Gastroesophageal sphincter (tissue), 4 donors: ENCODE measurements at regions not wholly inside any gene's neighbourhood (a gene's known extent, or its start where the extent isn't known, plus 50 kb on each side); places are given as distances from the start of the nearest gene placed in this dataset.

Experiments
- ATAC-seq: fragments of 150-250 bp; one replicate; pipeline ENCODE4 v1.9.1; 2016; ENCODE audit warnings: mild to moderate bottlenecking, moderate library complexity
- H3K27ac ChIP-seq, 4 donors: fragments of 200-600 bp; sonication (generic) in 3 of 4; 1 replicate in 3 of 4; 2 replicates in 1 of 4; pipeline ENCODE4 v1.5.1; 2016 to 2019
- H3K27me3 ChIP-seq: fragments of 200-600 bp; sonication (generic); one replicate; pipeline ENCODE4 v1.5.1; 2019
- H3K36me3 ChIP-seq, 2 donors: fragments of 200-600 bp; sonication (generic); one replicate each; pipeline ENCODE4 v1.5.1; 2019; ENCODE audit warnings: control low read depth in 1 of 2
- H3K4me1 ChIP-seq, 3 donors: fragments of 200-600 bp; sonication (generic); 1 replicate in 2 of 3; 2 replicates in 1 of 3; pipeline ENCODE4 v1.5.1; 2016 to 2019; ENCODE audit warnings: control low read depth in 2 of 3
- H3K4me3 ChIP-seq, 2 donors: fragments of 200-600 bp; sonication (generic); one replicate each; pipeline ENCODE4 v1.5.1; 2019; ENCODE audit warnings: mild to moderate bottlenecking in 1 of 2, moderate library complexity in 1 of 2
- H3K9me3 ChIP-seq, 3 donors: fragments of 200-600 bp; sonication (generic); one replicate each; pipeline ENCODE4 v1.5.1; 2017 to 2019; ENCODE audit warnings: control low read depth in 2 of 3
- EP300 ChIP-seq: sonication (generic); formaldehyde crosslinking; IDR thresholded peaks from one replicate; pipeline ENCODE4 v1.6.1; 2017; ENCODE audit warnings: antibody characterized with exemption, mild to moderate bottlenecking
- POLR2A ChIP-seq, 2 donors: fragments of 450-650 bp; IDR thresholded peaks; one replicate each; pipeline ENCODE4 v1.6.1; 2017; ENCODE audit warnings: antibody characterized with exemption in 2 of 2, mild to moderate bottlenecking in 2 of 2, moderate library complexity in 1 of 2
- POLR2AphosphoS5 ChIP-seq: sonication (generic); formaldehyde crosslinking; IDR thresholded peaks from one replicate; pipeline ENCODE4 v1.6.1; 2017; ENCODE audit warnings: antibody characterized with exemption
- WGBS, 2 donors: methylation state at CpG; one replicate each; pipeline ENCODE4 v1.1.5; 2018; ENCODE audit warnings: low coverage in 1 of 2; 5-methylcytosine and 5-hydroxymethylcytosine counted together
- TF ChIP-seq, protein P1 (sequence below), 4 experiments: fragments of 200-600 bp in 2 of 4; fragments of 450-650 bp in 2 of 4; sonication (generic) in 1 of 4; IDR thresholded peaks; one replicate each; pipeline ENCODE4 v1.5.1; 2017 to 2019; ENCODE audit warnings: antibody characterized with exemption in 4 of 4, mild to moderate bottlenecking in 2 of 4, moderate library complexity in 2 of 4

GRCh38 chr2:84247532-84247931, 211.5 kb downstream of the SUCLG1 start:
- 21 to 40% methylated on average over 3 of the region's 3 CpGs for WGBS, 2 donors
- no peak overlapping the region for H3K27ac ChIP-seq
- ATAC-seq = no peak
- H3K4me1 ChIP-seq = no peaks in the 10 kb centered on the region
- H3K4me3 ChIP-seq = no peak overlapping the region
- H3K27me3 ChIP-seq = no peaks in the 10 kb centered on the region
- H3K9me3 ChIP-seq = no peaks in the 10 kb centered on the region
- no peaks in the 10 kb centered on the region for H3K36me3 ChIP-seq
- TF ChIP-seq, protein P1, sequence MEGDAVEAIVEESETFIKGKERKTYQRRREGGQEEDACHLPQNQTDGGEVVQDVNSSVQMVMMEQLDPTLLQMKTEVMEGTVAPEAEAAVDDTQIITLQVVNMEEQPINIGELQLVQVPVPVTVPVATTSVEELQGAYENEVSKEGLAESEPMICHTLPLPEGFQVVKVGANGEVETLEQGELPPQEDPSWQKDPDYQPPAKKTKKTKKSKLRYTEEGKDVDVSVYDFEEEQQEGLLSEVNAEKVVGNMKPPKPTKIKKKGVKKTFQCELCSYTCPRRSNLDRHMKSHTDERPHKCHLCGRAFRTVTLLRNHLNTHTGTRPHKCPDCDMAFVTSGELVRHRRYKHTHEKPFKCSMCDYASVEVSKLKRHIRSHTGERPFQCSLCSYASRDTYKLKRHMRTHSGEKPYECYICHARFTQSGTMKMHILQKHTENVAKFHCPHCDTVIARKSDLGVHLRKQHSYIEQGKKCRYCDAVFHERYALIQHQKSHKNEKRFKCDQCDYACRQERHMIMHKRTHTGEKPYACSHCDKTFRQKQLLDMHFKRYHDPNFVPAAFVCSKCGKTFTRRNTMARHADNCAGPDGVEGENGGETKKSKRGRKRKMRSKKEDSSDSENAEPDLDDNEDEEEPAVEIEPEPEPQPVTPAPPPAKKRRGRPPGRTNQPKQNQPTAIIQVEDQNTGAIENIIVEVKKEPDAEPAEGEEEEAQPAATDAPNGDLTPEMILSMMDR (IDR thresholded peaks at IDR 0.05) = no peak

GRCh38 chr2:84243788-84244733, 215.0 kb downstream of the SUCLG1 start:
- no peaks in the 10 kb centered on the region for H3K9me3 ChIP-seq
- 50 to 70% methylated on average over 6 to 9 of the region's 9 CpGs for WGBS, 2 donors
- H3K36me3 ChIP-seq = no peaks in the 10 kb centered on the region
- no peak for ATAC-seq
- H3K27ac ChIP-seq = no peak overlapping the region
- no peak overlapping the region for H3K4me3 ChIP-seq
- H3K4me1 ChIP-seq = no peaks in the 10 kb centered on the region
- TF ChIP-seq POLR2AphosphoS5 = no peak
- TF ChIP-seq, protein P1 (IDR thresholded peaks at IDR 0.05) = no peak
- no peak for TF ChIP-seq EP300
- TF ChIP-seq POLR2A (IDR thresholded peaks at IDR 0.05) = no peak
- H3K27me3 ChIP-seq = no peaks in the 10 kb centered on the region

GRCh38 chr2:84238907-84239306, 220.2 kb downstream of the SUCLG1 start:
- no peak overlapping the region for H3K27ac ChIP-seq
- H3K4me3 ChIP-seq = no peak overlapping the region
- TF ChIP-seq EP300 (no peak), POLR2A (IDR thresholded peaks at IDR 0.05) (no peak)
- TF ChIP-seq, protein P1 (IDR thresholded peaks at IDR 0.05) = no peak
- H3K4me1 ChIP-seq = no peaks in the 10 kb centered on the region
- no peaks in the 10 kb centered on the region for H3K27me3 ChIP-seq
- WGBS, 2 donors = 59 to 66% methylated on average over 2 of the region's 2 CpGs
- no peak for ATAC-seq
- no peaks in the 10 kb centered on the region for H3K9me3 ChIP-seq
- H3K36me3 ChIP-seq = no peaks in the 10 kb centered on the region

DNA sequence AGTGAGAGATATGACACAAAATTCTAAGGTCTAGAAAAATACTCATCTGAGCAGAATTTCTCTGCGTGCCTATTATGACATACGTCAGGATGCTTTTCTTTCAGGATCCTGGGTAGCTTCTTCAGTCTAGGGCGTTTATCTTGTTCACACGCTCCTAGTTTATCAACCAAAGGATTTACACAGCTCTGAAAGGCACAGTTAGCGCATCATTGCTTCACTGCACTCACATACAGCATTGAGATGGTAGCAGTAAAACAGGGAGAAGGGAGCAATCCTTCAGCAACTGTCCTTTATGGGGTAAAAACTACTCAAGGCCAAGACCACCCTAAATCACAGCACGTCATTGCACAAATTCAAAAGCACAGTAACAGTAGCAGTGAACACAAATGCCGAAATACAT, 222.8 kb downstream of the SUCLG1 start:
- H3K27ac ChIP-seq = no peak overlapping the region
- H3K9me3 ChIP-seq = no peaks in the 10 kb centered on the region
- TF ChIP-seq POLR2A (IDR thresholded peaks at IDR 0.05) = no peak
- TF ChIP-seq EP300 = no peak
- no peak for TF ChIP-seq POLR2AphosphoS5
- TF ChIP-seq, protein P1 (IDR thresholded peaks at IDR 0.05) = no peak
- no peak overlapping the region for H3K4me3 ChIP-seq
- 82 to 84% methylated on average over 7 of the region's 7 CpGs for WGBS, 2 donors
- ATAC-seq = no peak
- no peaks in the 10 kb centered on the region for H3K4me1 ChIP-seq
- no peaks in the 10 kb centered on the region for H3K27me3 ChIP-seq
- H3K36me3 ChIP-seq = no peaks in the 10 kb centered on the region

GRCh38 chr2:84234103-84234502, 225.0 kb downstream of the SUCLG1 start:
- no peaks in the 10 kb centered on the region for H3K4me1 ChIP-seq
- H3K4me3 ChIP-seq = no peak overlapping the region
- no peak for ATAC-seq
- H3K36me3 ChIP-seq = no peaks in the 10 kb centered on the region
- 62 to 66% methylated on average over 3 to 6 of the region's 6 CpGs for WGBS, 2 donors
- no peak overlapping the region for H3K27ac ChIP-seq
- no peak for TF ChIP-seq EP300
- TF ChIP-seq, protein P1 (IDR thresholded peaks at IDR 0.05) = no peak
- TF ChIP-seq POLR2AphosphoS5 = no peak
- H3K27me3 ChIP-seq = no peaks in the 10 kb centered on the region
- no peaks in the 10 kb centered on the region for H3K9me3 ChIP-seq
